ENCODE measurements at regions not wholly inside any gene's neighbourhood (a gene's known extent, or its start where the extent isn't known, plus 50 kb on each side); places are given as distances from the start of the nearest gene placed in this dataset.
A peak's percentile ranks its signal among the peaks of the same experiment; 100 is the strongest.

DNA sequence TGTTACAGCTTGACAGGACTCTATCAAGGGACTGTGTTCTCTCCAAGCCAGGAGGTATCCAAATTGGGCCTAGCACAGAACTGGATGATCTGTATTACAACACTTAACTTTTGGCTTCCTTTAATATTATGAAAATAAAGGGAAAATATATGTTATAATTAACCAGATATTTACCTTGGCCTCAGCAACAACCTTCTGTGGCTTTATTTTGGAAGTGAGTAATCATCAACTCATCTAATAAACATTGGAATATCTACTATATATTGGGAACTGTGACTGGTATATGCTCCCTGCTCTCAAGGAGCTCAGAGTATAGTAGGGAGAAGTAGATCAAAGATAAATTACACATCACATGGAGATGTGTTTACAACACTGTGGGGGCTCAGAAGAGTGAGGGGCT lies 352.2 kb downstream of the METTL15 start:
- ChIA-PET POLR2A (no interaction called here), CTCF (no interaction called here)
- DNase-seq (ENCODE audit: low read depth), result no peak
- H3K27me3 ChIP-seq (ENCODE audit: control insufficient read depth, insufficient read depth, low read length), result no peaks in the 10 kb centered on the region
- no peak overlapping the region for H3K4me3 ChIP-seq (ENCODE audit: low read depth, low read length)
- TF ChIP-seq CTCF (IDR thresholded peaks at IDR 0.05; ENCODE audit: insufficient read depth, low read depth, low read length), result no peak
- H3K36me3 ChIP-seq (ENCODE audit: control insufficient read depth, insufficient read depth, low read length), result no peaks in the 10 kb centered on the region

- ChIA-PET CTCF (no interaction called here), POLR2A (no interaction called here)
- Histone ChIP-seq H3K4me3 (ENCODE audit: low read depth, low read length) (no peak overlapping the region), H3K27me3 (ENCODE audit: control insufficient read depth, insufficient read depth, low read length) (no peaks in the 10 kb centered on the region), H3K36me3 (ENCODE audit: control insufficient read depth, insufficient read depth, low read length) (no peaks in the 10 kb centered on the region)
- no peak for TF ChIP-seq CTCF (IDR thresholded peaks at IDR 0.05; ENCODE audit: insufficient read depth, low read depth, low read length)
- DNase-seq (ENCODE audit: low read depth), result no peak
Observed at GRCh38 chr11:28459912-28460311, 351.7 kb downstream of the METTL15 start.

- no peak for TF ChIP-seq CTCF (IDR thresholded peaks at IDR 0.05; ENCODE audit: insufficient read depth, low read depth, low read length)
- H3K27me3 ChIP-seq (ENCODE audit: control insufficient read depth, insufficient read depth, low read length), result no peaks in the 10 kb centered on the region
- CTCF ChIA-PET, result no interaction called here
- H3K4me3 ChIP-seq (ENCODE audit: low read depth, low read length), result no peak overlapping the region
- H3K36me3 ChIP-seq (ENCODE audit: control insufficient read depth, insufficient read depth, low read length), result no peaks in the 10 kb centered on the region
- POLR2A ChIA-PET, result no interaction called here
- DNase-seq (ENCODE audit: low read depth), result no peak
Observed at GRCh38 chr11:28457481-28458065, 349.4 kb downstream of the METTL15 start.

- no peaks in the 10 kb centered on the region for H3K27me3 ChIP-seq (ENCODE audit: control insufficient read depth, insufficient read depth, low read length)
- ChIA-PET CTCF (no interaction called here), POLR2A (no interaction called here)
- DNase-seq (ENCODE audit: low read depth), result peak; percentile 34
- H3K36me3 ChIP-seq (ENCODE audit: control insufficient read depth, insufficient read depth, low read length), result no peaks in the 10 kb centered on the region
- no peak for TF ChIP-seq CTCF (IDR thresholded peaks at IDR 0.05; ENCODE audit: insufficient read depth, low read depth, low read length)
- no peak overlapping the region for H3K4me3 ChIP-seq (ENCODE audit: low read depth, low read length)
Observed at GRCh38 chr11:28448186-28448585, 340.0 kb downstream of the METTL15 start.

- no peak for TF ChIP-seq CTCF (IDR thresholded peaks at IDR 0.05; ENCODE audit: insufficient read depth, low read depth, low read length)
- H3K36me3 ChIP-seq (ENCODE audit: control insufficient read depth, insufficient read depth, low read length), result no peaks in the 10 kb centered on the region
- ChIA-PET POLR2A (no interaction called here), CTCF (no interaction called here)
- H3K27me3 ChIP-seq (ENCODE audit: control insufficient read depth, insufficient read depth, low read length), result no peaks in the 10 kb centered on the region
- no peak overlapping the region for H3K4me3 ChIP-seq (ENCODE audit: low read depth, low read length)
- DNase-seq (ENCODE audit: low read depth), result peak; percentile 15
Observed at GRCh38 chr11:28447226-28447625, 339.0 kb downstream of the METTL15 start.
